K562 (cell line): ENCODE measurements at regions not wholly inside any gene's neighbourhood (a gene's known extent, or its start where the extent isn't known, plus 50 kb on each side); places are given as distances from the start of the nearest gene placed in this dataset.

Experiments used
- ATAC-seq: fragments of 200-7000 bp; cut with Tn5 transposase; 3 replicates; pipeline ENCODE4 v1.9.1; 2020; ENCODE audit warnings: moderate library complexity
- BruUV-seq: library from RNA; stranded (reverse); fragments of 400-500 nt; replicated peaks from 2 replicates; lab custom pipeline; 2021; lab: Mats Ljungman, UMichigan
- CTCF ChIA-PET: fragments of 300-600 bp; formaldehyde crosslinking; extraction: SDS; loops from one replicate; lab custom pipeline; 2021; ENCODE audit warnings: low intra/inter-chr PET ratio; lab: Yijun Ruan, JAX
- POLR2A ChIA-PET: fragments of 300-600, 350-650 bp; sonication (Branson Sonifier 250); formaldehyde crosslinking; extraction: SDS; loops from one replicate; lab custom pipeline; 2021; ENCODE audit warnings: antibody characterized with exemption, inconsistent platforms; lab: Yijun Ruan, JAX
- DNase-seq, 4 experiments: peaks; one replicate each; pipeline versions ENCODE4 v3.0.0 to v3.0.0-alpha.2; 2011 to 2018; ENCODE audit warnings: low spot score in 3 of 4, mixed read lengths in 3 of 4; ENCODE audit errors: extremely low read depth in 1 of 4
- FAIRE-seq: peaks from 2 replicates; lab custom pipeline; 2011; peaks lifted over from hg19 to GRCh38; lab: Jason Lieb, UNC
- H2AFZ ChIP-seq: 2 replicates; pipeline ENCODE4 v1.6.0; 2011; ENCODE audit warnings: low read depth, low read length, control low read depth, inconsistent platforms
- H3K27ac ChIP-seq: fragments of 200-600 bp; 3 replicates; pipeline ENCODE4 v1.8.0; 2011; ENCODE audit warnings: low read depth, mild to moderate bottlenecking, control low read depth, inconsistent platforms, low read length, moderate library complexity, mixed read lengths; ENCODE audit errors: extremely low read depth
- H3K27me3 ChIP-seq, 2 experiments: fragments of 300-600 bp in 1 of 2; 2 replicates in 1 of 2; 3 replicates in 1 of 2; pipeline versions ENCODE4 v1.6.0 to v1.8.0; 2011; ENCODE audit warnings: inconsistent platforms in 2 of 2, low read length in 2 of 2, mild to moderate bottlenecking in 1 of 2, mixed read lengths in 1 of 2, moderate library complexity in 1 of 2; ENCODE audit not compliant: control insufficient read depth in 2 of 2, insufficient read depth in 2 of 2
- H3K36me3 ChIP-seq: fragments of 300-600 bp; 3 replicates; pipeline ENCODE4 v1.8.0; 2011; ENCODE audit warnings: mild to moderate bottlenecking, low read length, inconsistent platforms; ENCODE audit not compliant: control insufficient read depth, insufficient read depth
- H3K4me1 ChIP-seq, 2 experiments: fragments of 200-600 bp in 1 of 2; replicated peaks in 1 of 2; 2 replicates in 1 of 2; 3 replicates in 1 of 2; pipeline versions ENCODE4 v1.5.1 to v1.8.0; 2011; ENCODE audit warnings: inconsistent platforms in 2 of 2, low read length in 2 of 2, mild to moderate bottlenecking in 1 of 2, mixed read lengths in 1 of 2, moderate library complexity in 1 of 2; ENCODE audit not compliant: control insufficient read depth in 2 of 2, insufficient read depth in 2 of 2
- H3K4me2 ChIP-seq: 2 replicates; pipeline ENCODE4 v1.6.1; 2011; ENCODE audit warnings: low read length, control low read depth, inconsistent platforms, mixed read lengths; ENCODE audit not compliant: insufficient read depth
- H3K4me3 ChIP-seq: fragments of 200-600 bp; sonication (generic), shearing (Covaris generic); 2 replicates; pipeline ENCODE4 v1.5.1; 2016; ENCODE audit warnings: control low read depth, inconsistent platforms
- H3K79me2 ChIP-seq: fragments of 200-600 bp; 3 replicates; pipeline ENCODE4 v1.8.0; 2011; ENCODE audit warnings: low read length, inconsistent platforms; ENCODE audit not compliant: control insufficient read depth, insufficient read depth
- H3K9ac ChIP-seq, 2 experiments: 2 replicates each; pipeline versions ENCODE4 v1.6.0 to v1.6.1; 2011; ENCODE audit warnings: low read depth in 2 of 2, low read length in 2 of 2, control low read depth in 1 of 2, inconsistent platforms in 1 of 2, mild to moderate bottlenecking in 1 of 2, mixed read lengths in 1 of 2; ENCODE audit not compliant: insufficient read depth in 1 of 2
- H3K9me1 ChIP-seq: one replicate; pipeline ENCODE4 v1.6.0; 2011; ENCODE audit warnings: inconsistent platforms, mild to moderate bottlenecking, low read length, moderate library complexity; ENCODE audit not compliant: control insufficient read depth, insufficient read depth
- H3K9me3 ChIP-seq: replicated peaks from 2 replicates; pipeline ENCODE4 v1.5.1; 2011; ENCODE audit warnings: low read depth, low read length, inconsistent platforms; ENCODE audit not compliant: control insufficient read depth, insufficient read depth
- H4K20me1 ChIP-seq: replicated peaks from 2 replicates; pipeline ENCODE4 v1.6.1; 2011; ENCODE audit warnings: low read length, inconsistent platforms, mixed read lengths; ENCODE audit not compliant: control insufficient read depth, insufficient read depth
- AFF4 ChIP-seq: sonication (generic); formaldehyde crosslinking; IDR thresholded peaks from 2 replicates; pipeline ENCODE4 v1.8.0; 2023; ENCODE audit warnings: mild to moderate bottlenecking, missing genetic modification reagents
- BCOR ChIP-seq: fragments of 450-650 bp; IDR thresholded peaks from 2 replicates; pipeline ENCODE4 v1.6.1; 2016
- GTF2F1 ChIP-seq: IDR thresholded peaks from 2 replicates; pipeline ENCODE4 v1.6.1; 2011; ENCODE audit warnings: low read depth, low read length, improper control_type of control experiment
- HNRNPK ChIP-seq: fragments of 200-400 bp; formaldehyde crosslinking; IDR thresholded peaks from one replicate; pipeline ENCODE4 v1.6.1; 2018; ENCODE audit warnings: mild to moderate bottlenecking, low read depth, low read length; ENCODE audit not compliant: poor library complexity, severe bottlenecking
- KLF1 ChIP-seq: fragments of 450-650 bp; IDR thresholded peaks from 2 replicates; pipeline ENCODE4 v1.6.1; 2016; ENCODE audit warnings: missing genetic modification characterization, missing compliant biosample characterization
- KLF13 ChIP-seq: fragments of 450-650 bp; IDR thresholded peaks from 2 replicates; pipeline ENCODE4 v1.6.1; 2016; ENCODE audit warnings: missing genetic modification characterization, low read depth, mild to moderate bottlenecking, missing compliant biosample characterization, moderate library complexity, borderline replicate concordance
- POLR2G ChIP-seq: fragments of 200-400 bp; formaldehyde crosslinking; IDR thresholded peaks from 2 replicates; pipeline ENCODE4 v1.6.1; 2017; ENCODE audit warnings: low read depth, mild to moderate bottlenecking, antibody characterized with exemption, low read length, moderate library complexity
- PTBP1 ChIP-seq: fragments of 200-400 bp; formaldehyde crosslinking; IDR thresholded peaks from 2 replicates; pipeline ENCODE4 v1.6.1; 2017; ENCODE audit warnings: low read depth, low read length
- ZNF175 ChIP-seq: fragments of 200-800 bp; sonication (Bioruptor generic); IDR thresholded peaks from 2 replicates; pipeline ENCODE4 v1.6.1; 2016; ENCODE audit warnings: low read depth, mild to moderate bottlenecking, missing genetic modification characterization, missing compliant biosample characterization
- ZNF436 ChIP-seq: fragments of 250-450, 450-650 bp; sonication (Bioruptor Pico); formaldehyde crosslinking; IDR thresholded peaks from 2 replicates; pipeline ENCODE4 v1.7.0; 2020; ENCODE audit warnings: mild to moderate bottlenecking
- WGBS: fragments of 100-300 bp; shearing (Covaris generic); methylation state at CpG from one replicate; pipeline ENCODE4 v1.1.6; 2016; ENCODE audit warnings: low coverage, mixed read lengths; ENCODE audit not compliant: insufficient coverage; ENCODE audit errors: missing lambda C conversion rate; 5-methylcytosine and 5-hydroxymethylcytosine counted together
- in situ Hi-C: fragments of 300-500 bp; cut with MboI; formaldehyde crosslinking; loops from 4 replicates; pipeline ENCODE4 v1.15.0; 2018; ENCODE audit warnings: inconsistent platforms, mixed read lengths
- intact Hi-C: fragments of 100-400 bp; cut with micrococcal nuclease; formaldehyde crosslinking; loops from 2 replicates; pipeline ENCODE4 v1.14.2; 2022

GRCh38 chr4:15365641-15366040 is 62.2 kb upstream of the C1QTNF7 start:
- CTCF ChIA-PET: no interaction called here

More at GRCh38 chr4:15365641-15366040, 62.2 kb upstream of the C1QTNF7 start:
- DNase-seq (no peak), FAIRE-seq (no peak), ATAC-seq (no peak)
- no peak overlapping the region for H3K27ac ChIP-seq
- no peaks in the 10 kb centered on the region for H3K36me3 ChIP-seq
- TF ChIP-seq HNRNPK (no peak), AFF4 (CRISPR knock-in tag) (no peak), ZNF436 (no peak), ZNF175 (CRISPR knock-in tag) (no peak), PTBP1 (no peak), KLF1 (tag) (no peak), POLR2G (no peak), KLF13 (tag) (no peak), GTF2F1 (no peak), BCOR (no peak)
- TF ChIP-seq, all 486 proteins: peak for 0
- no peak overlapping the region for H3K9ac ChIP-seq
- no TSS peak for BruUV-seq
- WGBS: 0% methylated on average over 1 of the region's 1 CpG
- H3K4me2 ChIP-seq: no peak overlapping the region
- no peaks in the 10 kb centered on the region for H3K27me3 ChIP-seq
- no peaks in the 10 kb centered on the region for H3K79me2 ChIP-seq
- intact Hi-C loops: no loop called here
- no peaks in the 10 kb centered on the region for H3K9me1 ChIP-seq
- no peaks in the 10 kb centered on the region for H3K9me3 ChIP-seq
- H3K4me3 ChIP-seq: no peak overlapping the region
- in situ Hi-C loops: no loop called here
- no peaks in the 10 kb centered on the region for H4K20me1 ChIP-seq
- POLR2A ChIA-PET: no interaction called here
- H2AFZ ChIP-seq: no peak overlapping the region
- no peaks in the 10 kb centered on the region for H3K4me1 ChIP-seq
